Spleen (tissue), 7 donors: ENCODE measurements at regions not wholly inside any gene's neighbourhood (a gene's known extent, or its start where the extent isn't known, plus 50 kb on each side); places are given as distances from the start of the nearest gene placed in this dataset.

Source experiments
- POLR2A ChIP-seq, 3 donors: fragments of 450-650 bp; IDR thresholded peaks; one replicate each; pipeline ENCODE4 v1.5.1; 2017; ENCODE audit warnings: antibody characterized with exemption in 3 of 3, mild to moderate bottlenecking in 1 of 3
- POLR2AphosphoS5 ChIP-seq, 3 donors: sonication (generic); formaldehyde crosslinking; IDR thresholded peaks; one replicate each; pipeline ENCODE4 v1.5.1; 2017; ENCODE audit warnings: antibody characterized with exemption in 3 of 3
- TF ChIP-seq, protein P1 (sequence below), 11 experiments: fragments of 200-600 bp in 7 of 11; fragments of 450-650 bp in 4 of 11; sonication (generic) in 4 of 11; IDR thresholded peaks in 8 of 11; conservative IDR thresholded peaks in 3 of 11; 1 replicate in 7 of 11; 2 replicates in 4 of 11; pipeline versions ENCODE4 v1.4.0 to v1.8.0; 2016 to 2021; ENCODE audit warnings: antibody characterized with exemption in 11 of 11, inconsistent platforms in 4 of 11, mild to moderate bottlenecking in 1 of 11
- donor health status: DM: no; HTN: no; CAD: no; lungs with moderate emphysema.
- donor health status: DM: no; HTN: no; CAD: no.
- donor health status: DM: no; HTN: no; CAD: no.

DNA sequence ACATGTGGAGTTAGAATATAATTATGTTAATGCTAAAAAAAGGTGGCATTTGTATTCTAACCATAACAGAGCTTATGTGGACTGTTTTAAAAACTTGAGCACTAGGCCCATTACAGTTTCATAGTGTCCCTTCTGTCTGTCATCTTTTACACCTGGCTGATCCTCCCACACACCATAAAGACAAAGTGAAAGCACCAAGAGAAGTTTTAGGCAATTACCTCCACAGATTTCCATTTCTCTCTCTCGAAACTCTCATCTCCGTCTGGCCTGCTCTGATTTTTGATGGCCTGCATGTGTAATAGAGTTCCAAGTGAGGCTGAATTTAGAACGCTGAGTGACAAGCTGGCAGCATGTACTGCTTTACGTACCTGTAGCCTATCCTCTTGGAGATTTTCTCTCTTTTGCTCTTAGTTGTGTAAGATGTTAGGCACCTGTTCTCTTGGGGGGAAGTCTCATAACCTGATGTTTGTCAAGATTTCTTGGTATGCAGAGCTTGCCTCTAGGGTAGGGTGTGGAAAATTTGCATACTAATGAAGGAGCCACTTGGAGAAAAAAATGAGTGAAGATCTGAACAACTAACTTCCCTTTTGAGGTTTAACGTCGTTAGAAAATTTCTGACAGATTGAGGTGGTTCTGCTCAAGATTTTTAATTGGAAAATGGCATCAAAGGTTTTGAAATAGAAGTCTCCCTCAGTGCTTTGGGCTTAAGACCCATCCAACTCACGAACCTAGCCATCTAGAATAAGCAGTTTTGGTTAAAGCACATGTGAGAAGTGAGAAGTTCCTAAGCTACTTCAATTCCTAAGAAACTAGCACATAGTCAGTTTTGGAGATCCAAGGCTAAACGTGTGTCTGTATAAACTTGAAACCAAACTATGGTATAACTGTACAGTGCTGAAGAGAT lies 57.6 kb upstream of the RAP1GDS1 start:
- TF ChIP-seq, protein P1, sequence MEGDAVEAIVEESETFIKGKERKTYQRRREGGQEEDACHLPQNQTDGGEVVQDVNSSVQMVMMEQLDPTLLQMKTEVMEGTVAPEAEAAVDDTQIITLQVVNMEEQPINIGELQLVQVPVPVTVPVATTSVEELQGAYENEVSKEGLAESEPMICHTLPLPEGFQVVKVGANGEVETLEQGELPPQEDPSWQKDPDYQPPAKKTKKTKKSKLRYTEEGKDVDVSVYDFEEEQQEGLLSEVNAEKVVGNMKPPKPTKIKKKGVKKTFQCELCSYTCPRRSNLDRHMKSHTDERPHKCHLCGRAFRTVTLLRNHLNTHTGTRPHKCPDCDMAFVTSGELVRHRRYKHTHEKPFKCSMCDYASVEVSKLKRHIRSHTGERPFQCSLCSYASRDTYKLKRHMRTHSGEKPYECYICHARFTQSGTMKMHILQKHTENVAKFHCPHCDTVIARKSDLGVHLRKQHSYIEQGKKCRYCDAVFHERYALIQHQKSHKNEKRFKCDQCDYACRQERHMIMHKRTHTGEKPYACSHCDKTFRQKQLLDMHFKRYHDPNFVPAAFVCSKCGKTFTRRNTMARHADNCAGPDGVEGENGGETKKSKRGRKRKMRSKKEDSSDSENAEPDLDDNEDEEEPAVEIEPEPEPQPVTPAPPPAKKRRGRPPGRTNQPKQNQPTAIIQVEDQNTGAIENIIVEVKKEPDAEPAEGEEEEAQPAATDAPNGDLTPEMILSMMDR (IDR thresholded peaks at IDR 0.05 in 8 of 11, conservative IDR thresholded peaks at IDR 0.05 in 3 of 11), result no peak
- no peak for TF ChIP-seq POLR2A (IDR thresholded peaks at IDR 0.05)
- TF ChIP-seq POLR2AphosphoS5 (IDR thresholded peaks at IDR 0.05), result peak in 1 of 3 donors; percentile 25
